H1 (cell line): ENCODE measurements at regions not wholly inside any gene's neighbourhood (a gene's known extent, or its start where the extent isn't known, plus 50 kb on each side); places are given as distances from the start of the nearest gene placed in this dataset.

ENCODE experiments used
- ATF2 ChIP-seq: IDR thresholded peaks from 2 replicates; pipeline ENCODE4 v1.6.1; 2012; ENCODE audit warnings: low read length, inconsistent platforms
- CHD2 ChIP-seq: IDR thresholded peaks from 2 replicates; pipeline ENCODE4 v1.6.1; 2012; ENCODE audit warnings: low read length, improper control_type of control experiment
- CTCF ChIP-seq, 3 experiments: IDR thresholded peaks; 1 replicate in 2 of 3; 2 replicates in 1 of 3; pipeline versions ENCODE4 v1.5.1 to v1.6.1; 2011; ENCODE audit warnings: low read length in 3 of 3, mild to moderate bottlenecking in 3 of 3, inconsistent platforms in 2 of 3, low read depth in 1 of 3, moderate library complexity in 1 of 3; ENCODE audit not compliant: insufficient read depth in 1 of 3; ENCODE audit errors: control extremely low read depth in 1 of 3
- EZH2 ChIP-seq: fragments of 200-600 bp; sonication (generic); IDR thresholded peaks from 2 replicates; pipeline ENCODE4 v1.7.1; 2012; ENCODE audit warnings: low read depth, mild to moderate bottlenecking, moderate library complexity, low read length, inconsistent platforms; ENCODE audit not compliant: severe bottlenecking
- HDAC2 ChIP-seq, 2 experiments: fragments of 300-600 bp in 1 of 2; sonication (generic) in 1 of 2; IDR thresholded peaks; 2 replicates each; pipeline ENCODE4 v1.6.1; 2011 to 2012; ENCODE audit warnings: low read depth in 2 of 2, low read length in 2 of 2, mild to moderate bottlenecking in 2 of 2, moderate library complexity in 2 of 2, borderline replicate concordance in 1 of 2, inconsistent platforms in 1 of 2
- POLR2A ChIP-seq, 2 experiments: IDR thresholded peaks; 1 replicate in 1 of 2; 2 replicates in 1 of 2; pipeline ENCODE4 v1.6.1; 2011; ENCODE audit warnings: low read depth in 2 of 2, low read length in 2 of 2, mild to moderate bottlenecking in 2 of 2; ENCODE audit errors: control extremely low read depth in 1 of 2
- RBBP5 ChIP-seq: IDR thresholded peaks from 2 replicates; pipeline ENCODE4 v1.7.1; 2012; ENCODE audit warnings: low read depth, mild to moderate bottlenecking, inconsistent platforms, low read length, moderate library complexity, borderline replicate concordance
- RXRA ChIP-seq: IDR thresholded peaks from 2 replicates; pipeline ENCODE4 v1.6.1; 2011; ENCODE audit warnings: low read depth, mild to moderate bottlenecking, low read length, moderate library complexity; ENCODE audit not compliant: insufficient read depth
- TBP ChIP-seq: IDR thresholded peaks from 2 replicates; pipeline ENCODE4 v1.6.1; 2011; ENCODE audit warnings: low read depth, low read length, improper control_type of control experiment

- TF ChIP-seq POLR2A (IDR thresholded peaks at IDR 0.05; ENCODE audit: control extremely low read depth in 1 of 2, low read depth in 2 of 2, low read length in 2 of 2) = no peak
- no peak for TF ChIP-seq TBP
- TF ChIP-seq RBBP5 = no peak
- no peak for TF ChIP-seq CTCF (IDR thresholded peaks at IDR 0.05; ENCODE audit: control extremely low read depth in 1 of 3, insufficient read depth in 1 of 3, low read depth in 1 of 3, low read length in 3 of 3)
- no peak for TF ChIP-seq RXRA
- TF ChIP-seq EZH2 = no peak
- no peak for TF ChIP-seq HDAC2 (IDR thresholded peaks at IDR 0.05; ENCODE audit: borderline replicate concordance in 1 of 2, low read depth in 2 of 2, low read length in 2 of 2)
- TF ChIP-seq ATF2 = no peak
- no peak for TF ChIP-seq CHD2
Observed at GRCh38 chr12:28036940-28037339, 64.4 kb upstream of the PTHLH start.
